ENCODE measurements at regions not wholly inside any gene's neighbourhood (a gene's known extent, or its start where the extent isn't known, plus 50 kb on each side); places are given as distances from the start of the nearest gene placed in this dataset.

DNA sequence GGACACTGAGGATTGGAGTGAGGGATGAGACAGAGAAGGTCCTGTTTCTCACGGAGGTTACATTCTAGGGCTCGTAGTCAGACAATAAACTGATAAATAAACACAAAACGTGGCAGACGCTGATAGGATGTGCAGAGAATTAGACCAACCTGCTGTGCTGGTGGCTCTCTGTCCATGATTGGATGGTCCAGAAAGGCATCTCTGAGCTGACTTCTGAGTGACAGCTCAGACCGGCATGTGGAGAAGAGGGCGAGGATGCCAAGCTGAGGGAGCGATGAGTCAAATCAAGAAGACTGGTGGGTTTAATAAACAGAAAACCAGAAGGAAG lies 132.3 kb upstream of the TAF11L2 start:
- TF ChIP-seq CTCF (conservative IDR thresholded peaks at IDR 0.05) (no peak), ZFX (IDR thresholded peaks at IDR 0.05) (no peak)

All from C4-2B (cell line).